ENCODE measurements at regions not wholly inside any gene's neighbourhood (a gene's known extent, or its start where the extent isn't known, plus 50 kb on each side); places are given as distances from the start of the nearest gene placed in this dataset.

GRCh38 chr12:131577766-131578165 is 133.1 kb upstream of the SFSWAP start:
- Histone ChIP-seq H3K27me3 (ENCODE audit: insufficient read depth, low read depth, low read length) (no peaks in the 10 kb centered on the region), H3K79me2 (replicated peaks; ENCODE audit: insufficient read depth, low read length) (no peaks in the 10 kb centered on the region), H3K9me2 (ENCODE audit: insufficient read depth, low read length) (no peaks in the 10 kb centered on the region), H4K20me1 (ENCODE audit: insufficient read depth) (no peaks in the 10 kb centered on the region), H3K27ac (ENCODE audit: low read length) (no peak overlapping the region), H3K4me3 (ENCODE audit: low read length) (no peak overlapping the region), H2AFZ (ENCODE audit: low read depth, low read length) (no peak overlapping the region), H3K36me3 (ENCODE audit: insufficient read depth, low read length) (no peaks in the 10 kb centered on the region), H3K4me2 (ENCODE audit: low read length) (peak overlapping the region; percentile 26), H3K9me3 (ENCODE audit: low read length) (no peaks in the 10 kb centered on the region), H3K9ac (ENCODE audit: low read length) (no peak overlapping the region), H3F3A (ENCODE audit: insufficient read depth, low read length, poor library complexity, severe bottlenecking) (no peaks in the 10 kb centered on the region)
- no peak for TF ChIP-seq MXI1 (conservative IDR thresholded peaks at IDR 0.05; ENCODE audit: poor library complexity, severe bottlenecking)
- no peak for TF ChIP-seq RAD21 (conservative IDR thresholded peaks at IDR 0.05)
- TF ChIP-seq POLR2AphosphoS5 (IDR thresholded peaks at IDR 0.05), result peak; percentile 46
- TF ChIP-seq EP300 (conservative IDR thresholded peaks at IDR 0.05; ENCODE audit: poor library complexity, severe bottlenecking), result peak; percentile 44
- no peak for TF ChIP-seq SMC3 (conservative IDR thresholded peaks at IDR 0.05; ENCODE audit: poor library complexity)

GRCh38 chr12:131578828-131579470 is 131.9 kb upstream of the SFSWAP start:
- Histone ChIP-seq H2AFZ (ENCODE audit: low read depth, low read length) (no peak overlapping the region), H3F3A (ENCODE audit: insufficient read depth, low read length, poor library complexity, severe bottlenecking) (no peaks in the 10 kb centered on the region), H3K27me3 (ENCODE audit: insufficient read depth, low read depth, low read length) (no peaks in the 10 kb centered on the region), H3K4me3 (ENCODE audit: low read length) (no peak overlapping the region), H3K79me2 (replicated peaks; ENCODE audit: insufficient read depth, low read length) (no peaks in the 10 kb centered on the region), H3K9me3 (ENCODE audit: low read length) (no peaks in the 10 kb centered on the region), H3K27ac (ENCODE audit: low read length) (no peak overlapping the region), H3K9me2 (ENCODE audit: insufficient read depth, low read length) (no peaks in the 10 kb centered on the region), H4K20me1 (ENCODE audit: insufficient read depth) (no peaks in the 10 kb centered on the region), H3K36me3 (ENCODE audit: insufficient read depth, low read length) (no peaks in the 10 kb centered on the region), H3K4me2 (ENCODE audit: low read length) (no peak overlapping the region), H3K9ac (ENCODE audit: low read length) (no peak overlapping the region)
- TF ChIP-seq TAF1 (IDR thresholded peaks at IDR 0.05; ENCODE audit: low read depth) (no peak), MXI1 (conservative IDR thresholded peaks at IDR 0.05; ENCODE audit: poor library complexity, severe bottlenecking) (no peak), POLR2AphosphoS5 (IDR thresholded peaks at IDR 0.05) (no peak), SMC3 (conservative IDR thresholded peaks at IDR 0.05; ENCODE audit: poor library complexity) (no peak), EZH2 (IDR thresholded peaks at IDR 0.05; ENCODE audit: borderline replicate concordance, insufficient read depth, low read length, poor library complexity, severe bottlenecking) (no peak), RAD21 (conservative IDR thresholded peaks at IDR 0.05) (no peak), EP300 (conservative IDR thresholded peaks at IDR 0.05; ENCODE audit: poor library complexity, severe bottlenecking) (no peak), CTCF (IDR thresholded peaks at IDR 0.05; ENCODE audit: poor library complexity, severe bottlenecking) (no peak), REST (IDR thresholded peaks at IDR 0.05; ENCODE audit: borderline replicate concordance) (no peak)

All from neural cell (in vitro differentiated cells).